ENCODE measurements at regions not wholly inside any gene's neighbourhood (a gene's known extent, or its start where the extent isn't known, plus 50 kb on each side); places are given as distances from the start of the nearest gene placed in this dataset.

- CTCF ChIA-PET = no interaction called here
- Mint-ChIP-seq H3K36me3 (ENCODE audit: low read depth) (no peaks in the 10 kb centered on the region), H3K4me1 (ENCODE audit: low read depth) (no peaks in the 10 kb centered on the region), H3K4me3 (no peak overlapping the region), H3K27me3 (ENCODE audit: low read depth) (no peaks in the 10 kb centered on the region), H3K9me3 (ENCODE audit: insufficient read depth) (no peaks in the 10 kb centered on the region), H3K27ac (no peak overlapping the region)
- no peak for ATAC-seq
- DNase-seq = no peak
- POLR2A ChIA-PET = no interaction called here
Observed at GRCh38 chr18:72160510-72161445, 383.4 kb downstream of the CBLN2 start.

- no peaks in the 10 kb centered on the region for H3K4me1 Mint-ChIP-seq (ENCODE audit: low read depth)
- H3K27me3 Mint-ChIP-seq (ENCODE audit: low read depth) = no peaks in the 10 kb centered on the region
- CTCF ChIA-PET = no interaction called here
- POLR2A ChIA-PET = no interaction called here
- no peaks in the 10 kb centered on the region for H3K36me3 Mint-ChIP-seq (ENCODE audit: low read depth)
- H3K4me3 Mint-ChIP-seq = no peak overlapping the region
- no peaks in the 10 kb centered on the region for H3K9me3 Mint-ChIP-seq (ENCODE audit: insufficient read depth)
- no peak overlapping the region for H3K27ac Mint-ChIP-seq
- DNase-seq (no peak), ATAC-seq (no peak)
Observed at GRCh38 chr18:72155327-72155726, 388.8 kb downstream of the CBLN2 start.

- no peak for ATAC-seq
- H3K27ac Mint-ChIP-seq = no peak overlapping the region
- POLR2A ChIA-PET = no interaction called here
- no peaks in the 10 kb centered on the region for H3K4me1 Mint-ChIP-seq (ENCODE audit: low read depth)
- H3K9me3 Mint-ChIP-seq (ENCODE audit: insufficient read depth) = no peaks in the 10 kb centered on the region
- no peaks in the 10 kb centered on the region for H3K27me3 Mint-ChIP-seq (ENCODE audit: low read depth)
- CTCF ChIA-PET = no interaction called here
- DNase-seq = no peak
- H3K4me3 Mint-ChIP-seq = no peak overlapping the region
- no peaks in the 10 kb centered on the region for H3K36me3 Mint-ChIP-seq (ENCODE audit: low read depth)
Observed at GRCh38 chr18:72154926-72155325, 389.2 kb downstream of the CBLN2 start.

GRCh38 chr18:72152935-72153334 lies 391.2 kb downstream of the CBLN2 start:
- ATAC-seq (no peak), DNase-seq (no peak)
- Mint-ChIP-seq H3K27me3 (ENCODE audit: low read depth) (no peaks in the 10 kb centered on the region), H3K4me1 (ENCODE audit: low read depth) (no peaks in the 10 kb centered on the region), H3K4me3 (no peak overlapping the region), H3K9me3 (ENCODE audit: insufficient read depth) (no peaks in the 10 kb centered on the region), H3K27ac (no peak overlapping the region), H3K36me3 (ENCODE audit: low read depth) (no peaks in the 10 kb centered on the region)
- POLR2A ChIA-PET = no interaction called here
- CTCF ChIA-PET = no interaction called here

GRCh38 chr18:72147830-72148229 lies 396.3 kb downstream of the CBLN2 start:
- Mint-ChIP-seq H3K27ac (no peak overlapping the region), H3K4me3 (no peak overlapping the region), H3K4me1 (ENCODE audit: low read depth) (no peaks in the 10 kb centered on the region), H3K36me3 (ENCODE audit: low read depth) (no peaks in the 10 kb centered on the region), H3K9me3 (ENCODE audit: insufficient read depth) (no peaks in the 10 kb centered on the region), H3K27me3 (ENCODE audit: low read depth) (no peaks in the 10 kb centered on the region)
- POLR2A ChIA-PET = no interaction called here
- CTCF ChIA-PET = no interaction called here
- ATAC-seq (no peak), DNase-seq (no peak)

GRCh38 chr18:72140007-72140406 lies 404.1 kb downstream of the CBLN2 start:
- CTCF ChIA-PET = no interaction called here
- no peaks in the 10 kb centered on the region for H3K27me3 Mint-ChIP-seq (ENCODE audit: low read depth)
- no peaks in the 10 kb centered on the region for H3K9me3 Mint-ChIP-seq (ENCODE audit: insufficient read depth)
- ATAC-seq (no peak), DNase-seq (no peak)
- H3K4me1 Mint-ChIP-seq (ENCODE audit: low read depth) = no peaks in the 10 kb centered on the region
- no peak overlapping the region for H3K27ac Mint-ChIP-seq
- no peaks in the 10 kb centered on the region for H3K36me3 Mint-ChIP-seq (ENCODE audit: low read depth)
- H3K4me3 Mint-ChIP-seq = no peak overlapping the region
- POLR2A ChIA-PET = no interaction called here

- Mint-ChIP-seq H3K27me3 (ENCODE audit: low read depth) (no peaks in the 10 kb centered on the region), H3K36me3 (ENCODE audit: low read depth) (no peaks in the 10 kb centered on the region), H3K4me1 (ENCODE audit: low read depth) (no peaks in the 10 kb centered on the region), H3K27ac (no peak overlapping the region), H3K4me3 (no peak overlapping the region), H3K9me3 (ENCODE audit: insufficient read depth) (no peaks in the 10 kb centered on the region)
- ATAC-seq (no peak), DNase-seq (no peak)
- ChIA-PET CTCF (no interaction called here), POLR2A (no interaction called here)
Observed at GRCh38 chr18:72128649-72129048, 415.5 kb downstream of the CBLN2 start.

- ATAC-seq (no peak), DNase-seq (no peak)
- Mint-ChIP-seq H3K36me3 (ENCODE audit: low read depth) (no peaks in the 10 kb centered on the region), H3K27ac (no peak overlapping the region), H3K9me3 (ENCODE audit: insufficient read depth) (no peaks in the 10 kb centered on the region), H3K27me3 (ENCODE audit: low read depth) (no peaks in the 10 kb centered on the region), H3K4me1 (ENCODE audit: low read depth) (no peaks in the 10 kb centered on the region), H3K4me3 (no peak overlapping the region)
- ChIA-PET POLR2A (no interaction called here), CTCF (no interaction called here)
Observed at GRCh38 chr18:72122103-72122502, 422.0 kb downstream of the CBLN2 start.

GRCh38 chr18:72119082-72119481 lies 425.1 kb downstream of the CBLN2 start:
- DNase-seq (no peak), ATAC-seq (no peak)
- no peaks in the 10 kb centered on the region for H3K27me3 Mint-ChIP-seq (ENCODE audit: low read depth)
- no peaks in the 10 kb centered on the region for H3K36me3 Mint-ChIP-seq (ENCODE audit: low read depth)
- ChIA-PET CTCF (no interaction called here), POLR2A (no interaction called here)
- no peaks in the 10 kb centered on the region for H3K4me1 Mint-ChIP-seq (ENCODE audit: low read depth)
- H3K27ac Mint-ChIP-seq = no peak overlapping the region
- H3K4me3 Mint-ChIP-seq = no peak overlapping the region
- no peaks in the 10 kb centered on the region for H3K9me3 Mint-ChIP-seq (ENCODE audit: insufficient read depth)

GRCh38 chr18:72114801-72115594 lies 429.1 kb downstream of the CBLN2 start:
- no peak for DNase-seq
- POLR2A ChIA-PET = no interaction called here
- Mint-ChIP-seq H3K36me3 (ENCODE audit: low read depth) (no peaks in the 10 kb centered on the region), H3K27ac (no peak overlapping the region), H3K9me3 (ENCODE audit: insufficient read depth) (no peaks in the 10 kb centered on the region), H3K4me3 (no peak overlapping the region), H3K27me3 (ENCODE audit: low read depth) (no peaks in the 10 kb centered on the region), H3K4me1 (ENCODE audit: low read depth) (no peaks in the 10 kb centered on the region)
- CTCF ChIA-PET = no interaction called here
- no peak for ATAC-seq

GRCh38 chr18:72107647-72108383 lies 436.3 kb downstream of the CBLN2 start:
- no peak for DNase-seq
- ChIA-PET POLR2A (no interaction called here), CTCF (no interaction called here)
- ATAC-seq = no peak
- Mint-ChIP-seq H3K4me3 (no peak overlapping the region), H3K4me1 (ENCODE audit: low read depth) (no peaks in the 10 kb centered on the region), H3K36me3 (ENCODE audit: low read depth) (no peaks in the 10 kb centered on the region), H3K9me3 (ENCODE audit: insufficient read depth) (no peaks in the 10 kb centered on the region), H3K27ac (no peak overlapping the region), H3K27me3 (ENCODE audit: low read depth) (no peaks in the 10 kb centered on the region)

GRCh38 chr18:72104851-72105250 lies 439.3 kb downstream of the CBLN2 start:
- H3K36me3 Mint-ChIP-seq (ENCODE audit: low read depth) = no peaks in the 10 kb centered on the region
- H3K4me3 Mint-ChIP-seq = no peak overlapping the region
- DNase-seq (no peak), ATAC-seq (no peak)
- no peaks in the 10 kb centered on the region for H3K9me3 Mint-ChIP-seq (ENCODE audit: insufficient read depth)
- H3K27ac Mint-ChIP-seq = no peak overlapping the region
- no peaks in the 10 kb centered on the region for H3K4me1 Mint-ChIP-seq (ENCODE audit: low read depth)
- ChIA-PET POLR2A (no interaction called here), CTCF (no interaction called here)
- no peaks in the 10 kb centered on the region for H3K27me3 Mint-ChIP-seq (ENCODE audit: low read depth)

Data from activated CD8-positive, alpha-beta T cell treated with anti-CD3 and anti-CD28 coated beads, Interleukin-2, amount 10 ng/mL, durations not matched to agents 7 days and 5 days (primary cell).